Stimulated activated naive B cell treated with anti-CD40 and anti-IgM and Interleukin-4, amounts not matched to agents 10 μg/mL and 1 μg/mL and 100 μg/mL, for 72 hours (primary cell): ENCODE measurements at regions not wholly inside any gene's neighbourhood (a gene's known extent, or its start where the extent isn't known, plus 50 kb on each side); places are given as distances from the start of the nearest gene placed in this dataset.

Experiments used
- ATAC-seq, 2 donors: fragments of 150-1000 bp; cut with Tn5 transposase; replicated peaks; 2 replicates each; pipeline ENCODE4 v1.10.0; 2021; ENCODE audit warnings: moderate library complexity in 1 of 2
- DNase-seq: peaks from one replicate; pipeline ENCODE4 v3.0.0; 2021
- H3K27ac Mint-ChIP-seq: one replicate; pipeline ENCODE4 v1.8.0; 2022; ENCODE audit warnings: mild to moderate bottlenecking, mixed read lengths
- H3K27me3 Mint-ChIP-seq, 2 donors: one replicate each; pipeline ENCODE4 v1.8.0; 2022; ENCODE audit warnings: mixed read lengths in 2 of 2
- H3K36me3 Mint-ChIP-seq, 2 donors: one replicate each; pipeline ENCODE4 v1.8.0; 2022; ENCODE audit warnings: mixed read lengths in 2 of 2, mild to moderate bottlenecking in 1 of 2
- H3K4me1 Mint-ChIP-seq, 2 donors: one replicate each; pipeline ENCODE4 v1.8.0; 2022; ENCODE audit warnings: mixed read lengths in 2 of 2, mild to moderate bottlenecking in 1 of 2
- H3K4me3 Mint-ChIP-seq, 2 donors: one replicate each; pipeline ENCODE4 v1.8.0; 2022; ENCODE audit warnings: mild to moderate bottlenecking in 2 of 2, mixed read lengths in 2 of 2, moderate library complexity in 1 of 2
- H3K9me3 Mint-ChIP-seq, 2 donors: one replicate each; pipeline ENCODE4 v1.8.0; 2022; ENCODE audit warnings: mixed read lengths in 2 of 2, mild to moderate bottlenecking in 1 of 2

DNA sequence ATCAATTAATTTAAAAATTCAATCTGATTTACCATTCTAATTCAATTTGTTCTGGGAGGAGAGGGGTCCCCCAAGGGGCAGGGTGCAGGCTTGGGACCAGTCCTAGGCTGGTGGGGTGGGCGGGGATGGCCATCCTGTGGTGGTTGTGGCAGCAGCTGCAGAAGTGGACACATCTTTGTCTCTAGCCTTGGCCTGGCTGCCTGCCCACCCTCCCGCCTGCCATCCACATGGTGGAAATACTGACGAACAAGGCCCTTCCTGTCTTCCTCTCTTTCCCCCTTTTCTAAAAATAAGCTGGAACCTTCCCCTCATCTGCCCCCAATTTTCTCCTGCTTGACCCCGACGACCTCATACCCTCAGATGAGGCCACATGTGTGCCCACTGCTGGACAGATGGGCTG lies 130.9 kb downstream of the FOXD2 start:
- H3K27me3 Mint-ChIP-seq: peaks cover 12 to 14% of the 10 kb centered on the region in 2 donors
- H3K4me3 Mint-ChIP-seq: no peak overlapping the region
- ATAC-seq: no peak
- no peaks in the 10 kb centered on the region for H3K9me3 Mint-ChIP-seq
- DNase-seq: no peak
- H3K27ac Mint-ChIP-seq: no peak overlapping the region
- peaks cover 0 to 6% of the 10 kb centered on the region in 2 donors for H3K4me1 Mint-ChIP-seq
- no peaks in the 10 kb centered on the region for H3K36me3 Mint-ChIP-seq

DNA sequence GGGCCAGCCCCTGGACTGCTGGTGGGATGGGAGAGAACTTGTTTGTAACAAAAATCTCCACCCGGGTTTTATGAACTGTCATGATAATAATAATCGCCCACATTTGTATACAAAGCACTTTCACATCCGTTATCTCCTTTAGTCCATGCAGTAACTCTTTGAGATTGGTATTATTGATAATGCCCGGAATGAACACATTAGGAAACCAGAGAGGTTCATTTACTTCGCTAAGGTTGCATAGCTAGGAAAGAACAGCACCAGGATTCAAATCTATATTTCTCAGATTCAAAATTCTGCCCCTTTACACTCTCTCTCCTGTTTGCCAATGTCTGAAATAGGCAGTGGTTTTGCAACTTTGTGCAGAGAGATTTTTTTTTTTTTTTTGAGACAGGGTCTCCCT lies 131.4 kb downstream of the FOXD2 start:
- no peaks in the 10 kb centered on the region for H3K36me3 Mint-ChIP-seq
- H3K4me3 Mint-ChIP-seq: no peak overlapping the region
- peaks cover 0 to under 1% of the 10 kb centered on the region in 2 donors for H3K4me1 Mint-ChIP-seq
- ATAC-seq: no peak
- peaks cover 12 to 14% of the 10 kb centered on the region in 2 donors for H3K27me3 Mint-ChIP-seq
- H3K27ac Mint-ChIP-seq: no peak overlapping the region
- no peaks in the 10 kb centered on the region for H3K9me3 Mint-ChIP-seq
- no peak for DNase-seq

DNA sequence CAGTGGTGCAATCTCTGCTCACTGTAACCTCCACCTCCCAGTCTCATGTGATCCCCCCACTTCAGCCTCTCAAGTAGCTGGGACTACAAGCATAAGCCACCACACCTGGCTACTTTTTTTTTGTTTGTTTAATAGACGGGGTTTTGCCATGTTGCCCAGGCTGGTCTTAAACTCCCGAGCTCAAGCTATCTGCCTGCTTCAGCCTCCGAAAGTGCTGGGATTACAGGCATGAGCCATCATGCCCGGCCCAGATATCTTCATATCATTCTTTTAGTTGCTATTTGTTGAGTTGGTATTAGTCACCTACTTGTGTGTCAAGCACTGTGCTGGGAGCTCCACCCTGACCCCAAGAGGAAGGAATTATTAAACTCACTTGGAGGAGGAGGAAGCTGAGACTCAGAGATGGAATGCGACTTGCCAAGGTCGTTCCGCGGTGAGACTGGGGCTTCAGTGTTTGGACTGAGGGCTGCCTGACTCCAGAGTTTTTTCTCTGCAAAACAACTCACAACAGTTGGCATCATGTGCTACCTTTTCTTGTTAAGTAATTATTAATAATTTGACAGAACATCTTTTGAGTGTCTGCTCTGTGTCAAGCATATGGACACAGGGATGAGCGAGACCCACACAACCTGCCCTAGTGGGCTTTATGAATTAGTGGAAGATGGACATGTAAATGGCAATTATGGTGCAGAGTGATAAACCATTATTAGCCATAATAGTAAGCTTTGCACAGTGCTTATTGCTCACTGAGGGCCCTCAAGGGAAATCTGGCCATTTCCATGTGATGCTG lies 132.0 kb downstream of the FOXD2 start:
- peaks cover 12 to 14% of the 10 kb centered on the region in 2 donors for H3K27me3 Mint-ChIP-seq

DNA sequence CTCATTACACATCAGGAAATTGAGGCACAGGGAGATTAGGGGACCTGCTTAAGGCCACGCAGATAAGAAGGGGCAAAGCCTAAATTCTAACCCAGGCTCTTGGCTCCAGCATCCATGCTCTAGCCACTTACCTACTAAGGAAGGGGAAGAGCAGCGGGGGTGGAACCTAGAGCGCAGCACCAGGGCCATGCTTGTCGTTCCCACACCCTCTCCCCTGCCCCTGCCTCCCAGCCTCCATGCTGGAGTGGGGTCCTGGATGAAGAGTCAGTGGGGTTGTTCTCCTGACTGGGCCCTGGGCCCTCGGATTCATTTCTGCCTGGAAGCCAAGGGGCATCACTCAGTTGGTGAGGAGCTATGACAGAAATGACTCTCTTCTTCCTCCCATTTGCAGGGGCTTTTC lies 133.3 kb downstream of the FOXD2 start:
- DNase-seq (no peak), ATAC-seq (no peak)
- no peaks in the 10 kb centered on the region for H3K36me3 Mint-ChIP-seq
- no peaks in the 10 kb centered on the region for H3K9me3 Mint-ChIP-seq
- H3K27me3 Mint-ChIP-seq: peaks cover 14% of the 10 kb centered on the region in 2 donors
- no peak overlapping the region for H3K4me3 Mint-ChIP-seq
- no peak overlapping the region for H3K27ac Mint-ChIP-seq
- no peaks in the 10 kb centered on the region for H3K4me1 Mint-ChIP-seq

More for the DNA sequence above, 132.0 kb downstream of the FOXD2 start:
- Mint-ChIP-seq H3K36me3 (no peaks in the 10 kb centered on the region), H3K27ac (no peak overlapping the region), H3K4me3 (no peak overlapping the region), H3K4me1 (no peaks in the 10 kb centered on the region), H3K9me3 (no peaks in the 10 kb centered on the region)
- ATAC-seq: no peak
- no peak for DNase-seq

DNA sequence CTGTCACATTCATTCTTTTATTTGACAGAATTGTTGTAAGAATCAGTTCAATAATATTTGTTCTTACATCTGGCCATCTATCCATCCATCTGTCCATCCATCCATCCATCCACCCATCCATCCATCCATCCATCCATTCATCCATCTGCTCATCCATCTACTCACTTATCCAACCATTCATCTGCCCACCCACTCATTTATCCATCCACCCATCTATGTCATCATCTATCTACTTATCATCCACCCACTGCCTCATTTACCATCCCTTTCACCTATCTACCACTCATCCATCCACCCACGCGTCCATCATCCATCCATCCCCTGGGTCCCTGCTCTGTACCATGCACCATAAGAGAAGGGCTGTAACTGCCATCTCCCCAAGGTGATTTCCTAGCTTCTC lies 134.1 kb downstream of the FOXD2 start:
- Mint-ChIP-seq H3K4me3 (no peak overlapping the region), H3K4me1 (no peaks in the 10 kb centered on the region), H3K27me3 (peaks cover 14 to 20% of the 10 kb centered on the region in 2 donors), H3K36me3 (no peaks in the 10 kb centered on the region), H3K27ac (no peak overlapping the region), H3K9me3 (no peaks in the 10 kb centered on the region)
- DNase-seq (no peak), ATAC-seq (no peak)

DNA sequence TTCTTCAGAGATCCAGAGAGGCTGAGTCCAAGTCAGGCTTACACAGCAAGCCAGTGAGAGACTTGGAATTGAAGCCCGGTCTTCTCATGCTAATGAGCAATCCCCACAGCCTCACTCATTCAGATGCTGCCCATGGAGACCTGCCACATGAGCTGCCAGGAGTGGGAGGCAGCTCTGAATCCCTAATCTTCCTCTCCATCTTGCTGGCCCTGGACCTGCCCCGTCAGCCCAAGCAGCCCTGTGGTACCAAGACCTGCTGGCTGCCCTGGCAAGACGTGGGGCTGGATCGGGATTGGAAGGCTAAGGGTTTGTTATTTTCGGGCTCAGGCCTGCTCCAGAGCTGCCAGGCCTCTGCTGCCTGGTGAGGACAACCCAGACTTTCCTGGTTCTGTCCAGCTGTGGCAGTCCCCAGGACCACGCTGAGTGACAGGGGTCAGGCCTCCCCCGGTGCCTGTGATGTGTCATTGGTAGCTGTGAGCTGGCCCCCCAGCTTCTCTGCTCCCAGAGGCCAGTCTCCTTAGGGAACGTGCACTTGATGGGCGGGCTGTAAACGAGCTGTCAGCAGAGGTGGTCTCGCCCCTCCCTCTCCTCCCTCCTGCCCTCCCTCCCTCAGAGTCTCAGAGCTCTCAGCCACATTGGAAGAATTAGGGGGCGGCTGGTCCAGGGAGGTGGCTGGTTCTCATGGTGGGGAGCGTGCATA lies 135.0 kb downstream of the FOXD2 start:
- no peak overlapping the region for H3K4me3 Mint-ChIP-seq
- ATAC-seq (no peak), DNase-seq (no peak)
- H3K27me3 Mint-ChIP-seq: peaks cover 21 to 25% of the 10 kb centered on the region in 2 donors
- no peaks in the 10 kb centered on the region for H3K36me3 Mint-ChIP-seq
- H3K4me1 Mint-ChIP-seq: no peaks in the 10 kb centered on the region
- no peak overlapping the region for H3K27ac Mint-ChIP-seq
- no peaks in the 10 kb centered on the region for H3K9me3 Mint-ChIP-seq

DNA sequence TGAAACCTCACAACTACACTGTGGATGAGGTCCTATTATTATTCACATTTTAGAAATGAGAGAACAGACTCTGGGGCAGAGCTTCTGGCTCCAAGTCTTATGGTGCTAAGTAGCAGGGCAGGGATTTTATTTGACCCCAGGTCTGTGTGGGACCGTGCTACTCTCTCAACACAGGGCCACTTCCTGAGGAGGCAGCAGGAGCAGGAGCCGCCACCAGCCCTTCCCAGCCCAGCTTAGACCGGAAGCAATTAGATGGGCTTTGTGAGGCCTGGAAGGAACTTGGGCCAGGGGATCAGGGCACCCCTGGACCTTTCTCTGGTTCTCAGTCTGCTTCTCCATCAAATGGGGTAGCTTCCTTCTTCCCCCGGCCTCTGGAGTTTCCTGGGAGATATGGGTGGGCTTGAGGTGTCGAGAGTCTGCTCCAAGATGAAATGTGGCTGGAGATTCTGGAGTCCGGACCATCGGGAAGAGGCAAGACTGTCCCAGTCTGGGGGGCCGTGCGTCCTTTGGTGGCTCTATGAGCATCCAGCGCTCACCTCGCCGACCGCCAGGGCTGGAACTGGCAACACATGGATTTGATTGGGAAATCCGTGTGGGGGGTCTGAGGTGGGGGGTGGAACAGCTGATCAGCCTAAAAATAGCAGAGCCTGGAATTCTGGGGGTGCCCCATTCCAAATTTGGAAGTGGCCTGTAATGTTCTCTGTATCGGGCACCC lies 136.8 kb downstream of the FOXD2 start:
- DNase-seq: no peak
- Mint-ChIP-seq H3K9me3 (no peaks in the 10 kb centered on the region), H3K4me1 (no peaks in the 10 kb centered on the region), H3K27ac (no peak overlapping the region), H3K4me3 (no peak overlapping the region), H3K27me3 (peaks cover 13 to 29% of the 10 kb centered on the region in 2 donors), H3K36me3 (no peaks in the 10 kb centered on the region)
- ATAC-seq: no peak

DNA sequence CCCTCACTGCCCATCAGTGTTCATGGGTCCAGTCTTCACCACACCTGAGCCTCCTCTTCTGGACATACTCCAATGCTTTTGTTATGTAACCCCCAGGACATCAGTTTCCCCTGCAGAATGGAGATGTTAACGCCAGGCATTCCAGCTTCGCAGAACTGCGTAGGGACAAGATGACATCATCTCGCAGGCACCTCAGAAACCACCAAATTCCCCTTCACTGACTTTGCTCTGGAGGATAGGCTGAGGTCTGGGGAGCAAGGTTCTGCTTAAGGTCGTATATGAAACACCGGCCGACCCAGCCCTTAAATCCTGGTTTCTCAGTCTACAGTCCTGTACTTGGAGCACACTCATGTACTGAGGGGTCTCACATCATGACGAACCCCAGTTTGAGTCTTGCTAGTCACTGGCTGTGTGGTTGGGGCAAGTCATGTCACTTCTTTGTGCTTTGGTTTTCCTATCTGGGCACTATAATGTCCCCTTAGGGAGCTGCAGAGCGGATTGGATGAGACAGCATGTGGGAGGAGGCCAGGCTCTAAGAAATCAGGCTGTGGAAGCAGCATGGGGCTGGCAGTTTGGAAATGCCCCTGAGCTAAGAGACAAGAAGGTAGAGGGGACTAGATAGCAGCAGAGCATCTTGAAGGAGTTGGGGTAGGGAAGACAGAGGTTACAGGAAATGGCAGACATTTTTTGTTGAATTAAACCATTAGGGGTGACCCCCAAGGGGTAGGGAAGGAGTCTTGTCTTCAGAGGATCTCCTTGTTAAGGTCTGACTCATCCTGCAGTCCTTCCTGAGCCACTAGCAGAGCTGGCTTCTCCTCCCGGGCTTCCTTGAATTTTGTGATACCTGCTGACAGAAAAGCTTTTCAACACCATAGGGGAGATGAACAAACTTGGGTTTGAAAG lies 138.3 kb downstream of the FOXD2 start:
- H3K9me3 Mint-ChIP-seq: no peaks in the 10 kb centered on the region
- H3K27ac Mint-ChIP-seq: no peak overlapping the region
- ATAC-seq: no peak
- DNase-seq: no peak
- no peaks in the 10 kb centered on the region for H3K4me1 Mint-ChIP-seq
- H3K36me3 Mint-ChIP-seq: no peaks in the 10 kb centered on the region
- H3K27me3 Mint-ChIP-seq: peaks cover 13 to 24% of the 10 kb centered on the region in 2 donors
- H3K4me3 Mint-ChIP-seq: no peak overlapping the region

DNA sequence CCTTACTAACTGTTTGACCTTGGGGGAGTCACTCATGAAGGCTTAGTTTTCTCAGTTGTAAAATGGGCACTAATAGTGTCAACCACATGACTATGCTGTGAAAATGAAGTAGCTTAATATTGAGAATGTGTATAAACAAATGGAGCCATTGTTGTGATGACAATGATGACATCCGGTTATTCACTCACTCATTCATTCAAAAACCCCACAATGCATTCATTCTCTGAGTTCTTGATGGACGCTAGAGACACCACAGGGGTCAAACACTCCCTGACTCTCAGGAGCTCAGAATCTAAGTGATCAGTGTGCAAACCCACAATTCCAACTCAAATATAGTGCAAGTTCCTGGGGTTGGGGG lies 138.9 kb downstream of the FOXD2 start:
- no peak for ATAC-seq

DNA sequence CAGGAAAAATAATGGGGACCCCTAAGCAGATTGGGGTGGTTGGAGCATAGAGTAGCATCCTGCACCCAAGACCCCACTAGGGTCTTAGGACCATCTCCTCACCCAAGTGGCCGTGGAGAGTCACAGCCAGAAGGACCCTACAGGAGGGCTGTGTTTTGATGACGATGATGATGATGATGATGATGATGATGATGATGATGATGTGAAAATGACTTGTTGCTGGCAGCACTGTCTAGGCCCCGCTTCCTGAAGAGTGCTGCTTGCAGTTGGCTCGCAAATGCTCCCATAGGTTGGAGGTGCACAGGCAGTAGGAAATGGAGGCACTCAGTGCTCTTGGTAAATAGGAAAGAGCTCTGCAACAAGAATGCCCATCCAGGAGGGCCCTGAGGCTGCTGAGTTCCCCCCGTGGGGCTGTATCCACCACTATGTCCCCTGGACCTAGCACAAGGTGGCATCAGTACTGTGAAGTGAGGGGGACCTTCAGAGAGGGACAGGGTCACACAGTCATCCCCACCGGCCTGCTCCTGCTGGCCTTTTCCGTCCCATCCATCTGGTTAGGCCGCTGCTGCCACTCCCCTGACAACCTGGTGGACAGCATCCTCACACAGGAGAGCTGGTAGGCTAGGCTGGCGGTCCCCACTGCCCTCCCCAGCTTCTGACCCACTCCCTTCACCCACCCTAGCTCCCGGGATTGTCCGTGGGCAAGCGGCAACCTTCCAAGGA lies 139.6 kb downstream of the FOXD2 start:
- Mint-ChIP-seq H3K36me3 (no peaks in the 10 kb centered on the region), H3K27ac (no peak overlapping the region), H3K4me3 (no peak overlapping the region), H3K27me3 (peaks cover 7 to 19% of the 10 kb centered on the region in 2 donors), H3K9me3 (no peaks in the 10 kb centered on the region), H3K4me1 (no peaks in the 10 kb centered on the region)
- DNase-seq: no peak
- no peak for ATAC-seq

More for the DNA sequence above, 138.9 kb downstream of the FOXD2 start:
- Mint-ChIP-seq H3K4me1 (no peaks in the 10 kb centered on the region), H3K27me3 (peaks cover 13 to 24% of the 10 kb centered on the region in 2 donors), H3K27ac (no peak overlapping the region), H3K9me3 (no peaks in the 10 kb centered on the region), H3K4me3 (no peak overlapping the region), H3K36me3 (no peaks in the 10 kb centered on the region)
- no peak for DNase-seq

DNA sequence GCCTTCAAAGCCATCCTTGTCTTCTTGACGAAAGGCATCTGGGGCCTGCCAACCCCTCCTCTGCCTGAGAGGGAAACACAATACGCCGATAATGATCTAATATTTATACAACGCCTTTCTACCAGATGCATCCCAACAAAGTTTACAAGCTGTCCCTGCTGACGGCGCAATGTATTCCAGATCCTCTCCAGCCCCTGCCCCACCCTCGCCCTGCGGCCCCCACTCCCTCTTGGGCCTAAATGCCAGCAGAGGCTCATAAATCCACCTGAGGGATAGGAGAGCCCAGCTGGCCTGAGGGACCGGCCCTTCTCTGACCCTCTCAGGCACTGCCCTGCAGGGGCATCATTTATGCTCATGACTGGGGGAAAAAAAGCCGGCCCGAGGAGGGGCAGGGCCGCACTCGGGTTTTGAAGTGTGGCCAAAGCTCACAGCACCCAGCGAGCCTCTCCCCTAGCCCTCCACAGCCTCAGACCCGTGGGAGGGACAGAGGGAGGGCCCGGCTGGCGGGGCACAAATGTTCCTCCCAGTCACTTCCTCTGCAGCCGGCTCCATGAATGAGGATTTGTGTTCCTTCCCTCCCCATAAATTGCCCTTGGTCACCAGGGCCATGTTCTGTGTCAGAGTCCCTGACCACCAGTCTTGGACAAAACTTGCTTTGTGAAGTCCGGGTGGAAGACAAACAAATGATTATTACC lies 140.3 kb downstream of the FOXD2 start:
- no peak overlapping the region for H3K27ac Mint-ChIP-seq
- no peak for ATAC-seq
- DNase-seq: no peak
- H3K4me1 Mint-ChIP-seq: no peaks in the 10 kb centered on the region
- no peaks in the 10 kb centered on the region for H3K36me3 Mint-ChIP-seq
- H3K4me3 Mint-ChIP-seq: no peak overlapping the region
- H3K9me3 Mint-ChIP-seq: no peaks in the 10 kb centered on the region
- H3K27me3 Mint-ChIP-seq: peaks cover 7 to 19% of the 10 kb centered on the region in 2 donors

DNA sequence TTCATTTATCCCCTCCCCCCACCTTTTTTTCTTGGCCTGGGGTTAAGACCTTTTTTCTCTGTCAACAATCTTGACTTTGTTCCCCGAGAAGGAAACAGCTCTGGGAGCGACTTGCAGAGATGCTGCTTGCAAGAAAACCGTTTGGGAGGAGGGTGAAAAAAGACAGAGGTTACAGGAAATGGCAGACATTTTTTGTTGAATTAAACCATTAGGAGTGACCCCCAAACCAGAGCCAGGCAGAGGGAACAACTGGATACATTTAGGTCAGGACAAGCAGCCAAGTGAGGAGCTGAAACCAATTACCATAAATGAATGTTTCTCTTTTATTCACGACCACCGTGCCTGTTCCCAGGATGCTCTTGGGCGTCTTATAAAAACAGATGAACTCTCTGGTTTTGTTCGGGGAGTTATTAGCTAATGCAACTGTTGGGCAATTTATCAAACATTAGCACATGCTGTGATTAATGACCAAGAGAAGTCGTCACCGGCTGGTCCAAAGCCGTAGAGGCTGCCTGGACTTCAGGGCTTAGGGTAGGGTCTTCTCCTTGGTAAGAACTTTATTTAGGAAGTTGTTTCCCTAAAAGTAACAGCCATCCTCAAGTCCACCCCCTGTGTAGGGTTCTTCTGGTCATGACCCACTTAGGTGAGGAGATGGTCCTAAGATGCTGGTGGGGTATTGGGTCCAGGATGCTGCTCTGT lies 141.0 kb downstream of the FOXD2 start:
- Mint-ChIP-seq H3K36me3 (no peaks in the 10 kb centered on the region), H3K9me3 (no peaks in the 10 kb centered on the region), H3K27me3 (peaks cover 7 to 22% of the 10 kb centered on the region in 2 donors), H3K27ac (no peak overlapping the region), H3K4me3 (no peak overlapping the region), H3K4me1 (peaks cover 0 to 2% of the 10 kb centered on the region in 2 donors)
- DNase-seq (no peak), ATAC-seq (no peak)
